Uterus (tissue), 2 donors: ENCODE measurements at regions not wholly inside any gene's neighbourhood (a gene's known extent, or its start where the extent isn't known, plus 50 kb on each side); places are given as distances from the start of the nearest gene placed in this dataset.

Experiments
- POLR2A ChIP-seq, 2 donors: fragments of 450-650 bp; IDR thresholded peaks; one replicate each; pipeline ENCODE4 v1.6.1; 2016; ENCODE audit warnings: antibody characterized with exemption in 2 of 2, mild to moderate bottlenecking in 1 of 2, moderate library complexity in 1 of 2
- TF ChIP-seq, protein P1 (sequence below), 4 experiments: fragments of 200-600 bp in 2 of 4; fragments of 450-650 bp in 2 of 4; sonication (generic) in 2 of 4; IDR thresholded peaks; one replicate each; pipeline ENCODE4 v1.5.1; 2016 to 2019; ENCODE audit warnings: antibody characterized with exemption in 4 of 4, mild to moderate bottlenecking in 2 of 4, moderate library complexity in 1 of 4

DNA sequence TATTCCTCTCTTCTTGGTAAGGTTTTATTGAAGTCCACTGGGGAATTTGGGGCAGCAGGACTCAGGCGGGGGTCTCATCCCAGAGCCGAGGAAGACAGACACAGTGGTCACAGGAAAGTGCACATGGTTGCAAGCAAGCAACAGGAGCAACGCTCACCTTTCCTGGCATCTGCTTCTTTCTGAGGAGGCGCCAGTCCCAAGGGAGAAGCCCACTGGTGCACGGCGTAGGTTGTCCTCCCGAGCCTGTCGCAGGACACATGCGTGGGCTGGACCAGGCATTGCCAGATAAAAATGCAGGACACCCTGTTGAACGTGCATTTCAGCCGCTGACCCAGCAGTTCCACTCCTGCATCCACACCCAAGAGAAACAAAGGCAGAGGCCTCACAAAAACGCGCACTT, 72.4 kb upstream of the OLFM1 start:
- TF ChIP-seq, protein P1, sequence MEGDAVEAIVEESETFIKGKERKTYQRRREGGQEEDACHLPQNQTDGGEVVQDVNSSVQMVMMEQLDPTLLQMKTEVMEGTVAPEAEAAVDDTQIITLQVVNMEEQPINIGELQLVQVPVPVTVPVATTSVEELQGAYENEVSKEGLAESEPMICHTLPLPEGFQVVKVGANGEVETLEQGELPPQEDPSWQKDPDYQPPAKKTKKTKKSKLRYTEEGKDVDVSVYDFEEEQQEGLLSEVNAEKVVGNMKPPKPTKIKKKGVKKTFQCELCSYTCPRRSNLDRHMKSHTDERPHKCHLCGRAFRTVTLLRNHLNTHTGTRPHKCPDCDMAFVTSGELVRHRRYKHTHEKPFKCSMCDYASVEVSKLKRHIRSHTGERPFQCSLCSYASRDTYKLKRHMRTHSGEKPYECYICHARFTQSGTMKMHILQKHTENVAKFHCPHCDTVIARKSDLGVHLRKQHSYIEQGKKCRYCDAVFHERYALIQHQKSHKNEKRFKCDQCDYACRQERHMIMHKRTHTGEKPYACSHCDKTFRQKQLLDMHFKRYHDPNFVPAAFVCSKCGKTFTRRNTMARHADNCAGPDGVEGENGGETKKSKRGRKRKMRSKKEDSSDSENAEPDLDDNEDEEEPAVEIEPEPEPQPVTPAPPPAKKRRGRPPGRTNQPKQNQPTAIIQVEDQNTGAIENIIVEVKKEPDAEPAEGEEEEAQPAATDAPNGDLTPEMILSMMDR (IDR thresholded peaks at IDR 0.05), result no peak
- TF ChIP-seq POLR2A (IDR thresholded peaks at IDR 0.05), result no peak
